Osteocyte (in vitro differentiated cells): ENCODE measurements at regions not wholly inside any gene's neighbourhood (a gene's known extent, or its start where the extent isn't known, plus 50 kb on each side); places are given as distances from the start of the nearest gene placed in this dataset.

Source experiments
- DNase-seq: peaks from one replicate; pipeline ENCODE4 v3.0.0; 2021; ENCODE audit warnings: mixed read lengths; ENCODE audit not compliant: unreplicated experiment; ENCODE audit errors: extremely low spot score
- H3K27ac Mint-ChIP-seq: one replicate; pipeline ENCODE4 v1.8.0; 2021; ENCODE audit warnings: mild to moderate bottlenecking, mixed read lengths; ENCODE audit not compliant: unreplicated experiment
- H3K27me3 Mint-ChIP-seq: one replicate; pipeline ENCODE4 v1.8.0; 2021; ENCODE audit warnings: mixed read lengths; ENCODE audit not compliant: unreplicated experiment
- H3K36me3 Mint-ChIP-seq: one replicate; pipeline ENCODE4 v1.8.0; 2021; ENCODE audit warnings: mixed read lengths; ENCODE audit not compliant: unreplicated experiment
- H3K4me1 Mint-ChIP-seq: one replicate; pipeline ENCODE4 v1.8.0; 2021; ENCODE audit warnings: mixed read lengths; ENCODE audit not compliant: unreplicated experiment
- H3K4me3 Mint-ChIP-seq: one replicate; pipeline ENCODE4 v1.8.0; 2021; ENCODE audit warnings: mild to moderate bottlenecking, moderate library complexity, mixed read lengths; ENCODE audit not compliant: unreplicated experiment
- H3K9me3 Mint-ChIP-seq: one replicate; pipeline ENCODE4 v1.8.0; 2021; ENCODE audit warnings: mixed read lengths; ENCODE audit not compliant: unreplicated experiment
- TF ChIP-seq, protein P1 (sequence below): fragments of 200-600 bp; sonication (generic); IDR thresholded peaks from 2 replicates; pipeline ENCODE4 v1.5.0; 2021; ENCODE audit warnings: antibody characterized with exemption, mild to moderate bottlenecking, moderate library complexity

DNA sequence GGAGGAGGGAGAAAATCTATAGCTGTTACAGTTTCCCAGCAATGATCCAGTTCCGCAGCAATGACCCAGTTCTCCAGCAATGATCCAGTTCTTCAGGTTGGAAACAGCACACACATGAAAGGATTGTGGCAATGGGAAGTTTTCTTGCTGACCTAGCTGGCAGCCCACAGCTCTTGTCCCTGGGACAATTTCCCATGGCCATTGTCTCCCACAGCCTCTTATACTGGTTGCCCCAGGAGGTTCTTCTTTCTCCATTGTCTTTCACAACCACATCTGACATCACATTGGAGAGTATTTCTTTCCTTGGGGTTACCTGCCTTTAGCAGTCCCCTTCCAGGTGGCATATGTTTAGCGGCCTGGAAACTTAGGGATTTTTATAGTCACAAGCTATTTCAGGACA, 209.8 kb upstream of the PLEKHG7 start:
- peaks cover 2% of the 10 kb centered on the region for H3K36me3 Mint-ChIP-seq
- H3K27me3 Mint-ChIP-seq: no peaks in the 10 kb centered on the region
- no peak for DNase-seq
- peaks cover 14% of the 10 kb centered on the region for H3K9me3 Mint-ChIP-seq
- TF ChIP-seq, protein P1, sequence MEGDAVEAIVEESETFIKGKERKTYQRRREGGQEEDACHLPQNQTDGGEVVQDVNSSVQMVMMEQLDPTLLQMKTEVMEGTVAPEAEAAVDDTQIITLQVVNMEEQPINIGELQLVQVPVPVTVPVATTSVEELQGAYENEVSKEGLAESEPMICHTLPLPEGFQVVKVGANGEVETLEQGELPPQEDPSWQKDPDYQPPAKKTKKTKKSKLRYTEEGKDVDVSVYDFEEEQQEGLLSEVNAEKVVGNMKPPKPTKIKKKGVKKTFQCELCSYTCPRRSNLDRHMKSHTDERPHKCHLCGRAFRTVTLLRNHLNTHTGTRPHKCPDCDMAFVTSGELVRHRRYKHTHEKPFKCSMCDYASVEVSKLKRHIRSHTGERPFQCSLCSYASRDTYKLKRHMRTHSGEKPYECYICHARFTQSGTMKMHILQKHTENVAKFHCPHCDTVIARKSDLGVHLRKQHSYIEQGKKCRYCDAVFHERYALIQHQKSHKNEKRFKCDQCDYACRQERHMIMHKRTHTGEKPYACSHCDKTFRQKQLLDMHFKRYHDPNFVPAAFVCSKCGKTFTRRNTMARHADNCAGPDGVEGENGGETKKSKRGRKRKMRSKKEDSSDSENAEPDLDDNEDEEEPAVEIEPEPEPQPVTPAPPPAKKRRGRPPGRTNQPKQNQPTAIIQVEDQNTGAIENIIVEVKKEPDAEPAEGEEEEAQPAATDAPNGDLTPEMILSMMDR: no peak
- no peak overlapping the region for H3K4me3 Mint-ChIP-seq
- H3K4me1 Mint-ChIP-seq: no peaks in the 10 kb centered on the region
- H3K27ac Mint-ChIP-seq: no peak overlapping the region

GRCh38 chr12:92492291-92492690, 210.5 kb upstream of the PLEKHG7 start:
- TF ChIP-seq, protein P1: no peak
- Mint-ChIP-seq H3K27ac (no peak overlapping the region), H3K36me3 (peaks cover 2% of the 10 kb centered on the region), H3K4me3 (no peak overlapping the region), H3K9me3 (peaks cover 14% of the 10 kb centered on the region), H3K4me1 (no peaks in the 10 kb centered on the region), H3K27me3 (no peaks in the 10 kb centered on the region)
- DNase-seq: no peak

DNA sequence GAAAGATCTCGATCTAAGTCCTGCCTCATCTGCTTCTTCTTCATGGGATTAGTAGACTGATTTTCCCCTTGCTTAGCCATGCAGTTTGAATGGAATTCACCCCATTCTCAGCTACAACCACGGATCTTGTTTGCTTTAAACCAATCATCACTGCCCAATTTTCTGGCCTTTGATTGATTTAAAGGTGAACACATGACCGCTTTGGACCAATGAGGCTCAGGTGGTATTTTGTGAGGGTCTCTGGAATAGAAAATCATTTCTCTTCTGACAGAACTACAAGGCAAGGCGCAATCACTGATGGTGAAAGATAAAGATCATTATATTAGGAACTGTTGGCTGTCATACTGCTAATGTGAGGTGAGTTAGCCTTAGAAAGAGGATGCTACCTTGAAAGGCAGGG, 213.0 kb upstream of the PLEKHG7 start:
- peaks cover 18% of the 10 kb centered on the region for H3K4me1 Mint-ChIP-seq
- no peak overlapping the region for H3K4me3 Mint-ChIP-seq
- DNase-seq: no peak
- H3K36me3 Mint-ChIP-seq: peaks cover 2% of the 10 kb centered on the region
- no peak overlapping the region for H3K27ac Mint-ChIP-seq
- TF ChIP-seq, protein P1: no peak
- H3K27me3 Mint-ChIP-seq: no peaks in the 10 kb centered on the region
- peaks cover 14% of the 10 kb centered on the region for H3K9me3 Mint-ChIP-seq

- TF ChIP-seq, protein P1: no peak
- H3K4me1 Mint-ChIP-seq: peaks cover 20% of the 10 kb centered on the region
- H3K4me3 Mint-ChIP-seq: no peak overlapping the region
- no peak overlapping the region for H3K27ac Mint-ChIP-seq
- H3K9me3 Mint-ChIP-seq: peaks cover 14% of the 10 kb centered on the region
- no peaks in the 10 kb centered on the region for H3K27me3 Mint-ChIP-seq
- H3K36me3 Mint-ChIP-seq: peaks cover 2% of the 10 kb centered on the region
- DNase-seq: no peak
Measured at GRCh38 chr12:92488735-92489134, 214.1 kb upstream of the PLEKHG7 start.

DNA sequence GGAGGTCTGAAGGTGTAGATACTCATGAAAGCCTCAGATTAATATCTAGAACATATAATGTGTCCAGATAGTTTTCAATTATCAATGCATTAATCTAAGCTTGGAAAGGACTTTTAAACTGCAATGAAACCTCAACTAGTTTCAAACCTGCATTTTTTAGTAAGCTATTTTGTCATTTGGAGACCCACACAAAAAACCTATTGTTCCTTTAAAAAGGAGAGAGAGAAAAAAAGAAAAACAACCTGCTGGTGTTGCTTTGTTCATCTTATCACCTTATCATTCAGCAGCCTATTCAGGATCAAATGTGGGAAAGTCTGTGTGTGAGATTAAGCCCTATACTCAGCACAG, 215.7 kb upstream of the PLEKHG7 start:
- peaks cover 13% of the 10 kb centered on the region for H3K9me3 Mint-ChIP-seq
- H3K36me3 Mint-ChIP-seq: peaks cover 2% of the 10 kb centered on the region
- H3K27me3 Mint-ChIP-seq: no peaks in the 10 kb centered on the region
- peaks cover 20% of the 10 kb centered on the region for H3K4me1 Mint-ChIP-seq
- TF ChIP-seq, protein P1: no peak
- no peak overlapping the region for H3K27ac Mint-ChIP-seq
- no peak overlapping the region for H3K4me3 Mint-ChIP-seq
- no peak for DNase-seq
